ENCODE measurements at regions not wholly inside any gene's neighbourhood (a gene's known extent, or its start where the extent isn't known, plus 50 kb on each side); places are given as distances from the start of the nearest gene placed in this dataset.

DNA sequence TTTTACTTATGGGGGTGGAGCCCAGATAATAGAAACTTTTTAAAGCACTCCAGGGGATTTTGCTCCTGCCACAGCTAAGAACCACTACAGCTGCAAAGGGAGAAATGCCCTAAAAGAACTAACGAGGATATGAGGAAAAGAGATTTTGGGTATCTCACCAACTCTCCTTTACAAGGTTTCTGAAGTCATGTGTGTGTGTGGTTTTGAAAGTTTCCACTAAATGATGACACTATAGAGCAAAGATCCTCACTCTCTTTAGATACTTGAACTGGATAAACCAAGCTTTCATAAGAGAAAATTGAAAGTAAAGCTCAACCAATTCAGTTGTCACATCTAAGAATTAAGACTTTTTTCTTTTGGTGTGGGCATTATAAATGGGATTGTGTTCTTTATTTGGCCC is 455.3 kb upstream of the ALCAM start:
- DNase-seq (ENCODE audit: low read depth) = peak; percentile 1
- H3K4me3 ChIP-seq (ENCODE audit: low read length) = no peak overlapping the region
- TF ChIP-seq, protein P1, sequence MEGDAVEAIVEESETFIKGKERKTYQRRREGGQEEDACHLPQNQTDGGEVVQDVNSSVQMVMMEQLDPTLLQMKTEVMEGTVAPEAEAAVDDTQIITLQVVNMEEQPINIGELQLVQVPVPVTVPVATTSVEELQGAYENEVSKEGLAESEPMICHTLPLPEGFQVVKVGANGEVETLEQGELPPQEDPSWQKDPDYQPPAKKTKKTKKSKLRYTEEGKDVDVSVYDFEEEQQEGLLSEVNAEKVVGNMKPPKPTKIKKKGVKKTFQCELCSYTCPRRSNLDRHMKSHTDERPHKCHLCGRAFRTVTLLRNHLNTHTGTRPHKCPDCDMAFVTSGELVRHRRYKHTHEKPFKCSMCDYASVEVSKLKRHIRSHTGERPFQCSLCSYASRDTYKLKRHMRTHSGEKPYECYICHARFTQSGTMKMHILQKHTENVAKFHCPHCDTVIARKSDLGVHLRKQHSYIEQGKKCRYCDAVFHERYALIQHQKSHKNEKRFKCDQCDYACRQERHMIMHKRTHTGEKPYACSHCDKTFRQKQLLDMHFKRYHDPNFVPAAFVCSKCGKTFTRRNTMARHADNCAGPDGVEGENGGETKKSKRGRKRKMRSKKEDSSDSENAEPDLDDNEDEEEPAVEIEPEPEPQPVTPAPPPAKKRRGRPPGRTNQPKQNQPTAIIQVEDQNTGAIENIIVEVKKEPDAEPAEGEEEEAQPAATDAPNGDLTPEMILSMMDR (conservative IDR thresholded peaks at IDR 0.05; ENCODE audit: low read length) = no peak

DNA sequence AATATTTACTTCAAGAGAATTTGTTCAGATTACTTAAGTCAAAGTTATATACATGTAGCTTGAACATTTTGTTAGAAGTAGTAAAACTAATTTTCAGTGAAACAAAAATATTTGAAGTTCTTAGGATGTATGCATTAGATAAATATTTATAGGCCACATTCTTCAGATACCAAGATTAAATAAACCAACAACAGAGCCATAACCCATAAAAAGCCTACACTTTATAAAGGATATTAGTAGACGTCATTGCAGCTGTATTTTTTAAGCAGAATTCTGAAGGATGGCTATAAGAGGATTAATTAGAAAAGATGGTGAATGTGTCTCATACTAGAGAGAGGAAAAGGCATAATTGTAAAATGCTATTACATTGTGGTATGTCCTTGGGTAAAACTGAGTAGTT is 449.7 kb upstream of the ALCAM start:
- no peak overlapping the region for H3K4me3 ChIP-seq (ENCODE audit: low read length)
- TF ChIP-seq, protein P1 (conservative IDR thresholded peaks at IDR 0.05; ENCODE audit: low read length) = no peak
- DNase-seq (ENCODE audit: low read depth) = no peak

DNA sequence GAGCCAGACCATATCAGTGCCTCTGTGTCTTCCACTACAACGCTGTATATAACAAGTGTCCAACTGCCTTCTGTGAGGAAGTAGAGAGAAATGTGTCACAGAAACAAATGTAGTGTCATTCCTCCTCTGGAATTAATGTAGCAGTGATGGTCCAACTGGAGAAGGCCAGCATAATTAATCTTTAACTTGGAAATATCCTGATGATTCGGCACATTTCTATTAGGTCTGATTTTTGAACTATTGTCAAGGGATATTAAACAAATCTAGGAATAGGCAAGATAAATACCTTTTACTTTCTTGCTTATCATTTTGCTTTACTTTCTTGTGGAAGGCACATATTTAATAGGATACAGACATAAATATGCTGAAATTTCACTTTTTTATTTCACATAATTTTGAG is 446.2 kb upstream of the ALCAM start:
- TF ChIP-seq, protein P1 (conservative IDR thresholded peaks at IDR 0.05; ENCODE audit: low read length) = no peak
- DNase-seq (ENCODE audit: low read depth) = no peak

DNA sequence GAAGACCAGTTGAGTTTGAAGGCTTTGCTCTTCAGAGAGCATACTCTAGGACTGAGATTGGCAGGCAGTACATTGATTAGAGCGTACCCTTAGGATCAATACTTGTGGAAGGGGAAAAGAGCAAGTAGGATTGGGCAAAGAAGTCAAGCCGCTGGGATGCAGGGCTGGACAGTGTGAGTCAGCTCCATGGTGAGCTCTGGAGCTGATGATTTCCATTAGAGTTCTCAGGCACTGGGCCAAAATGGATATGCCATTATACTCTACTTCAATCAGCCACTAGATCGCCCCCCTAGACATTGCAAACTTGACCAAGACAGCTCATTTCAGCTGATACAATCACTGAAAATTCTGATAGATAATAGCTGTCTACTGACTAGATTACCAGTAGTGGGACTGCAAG is 432.7 kb upstream of the ALCAM start:
- TF ChIP-seq, protein P1 (conservative IDR thresholded peaks at IDR 0.05; ENCODE audit: low read length) = no peak
- no peak overlapping the region for H3K4me3 ChIP-seq (ENCODE audit: low read length)
- no peak for DNase-seq (ENCODE audit: low read depth)

More for the DNA sequence above, 446.2 kb upstream of the ALCAM start:
- no peak overlapping the region for H3K4me3 ChIP-seq (ENCODE audit: low read length)

DNA sequence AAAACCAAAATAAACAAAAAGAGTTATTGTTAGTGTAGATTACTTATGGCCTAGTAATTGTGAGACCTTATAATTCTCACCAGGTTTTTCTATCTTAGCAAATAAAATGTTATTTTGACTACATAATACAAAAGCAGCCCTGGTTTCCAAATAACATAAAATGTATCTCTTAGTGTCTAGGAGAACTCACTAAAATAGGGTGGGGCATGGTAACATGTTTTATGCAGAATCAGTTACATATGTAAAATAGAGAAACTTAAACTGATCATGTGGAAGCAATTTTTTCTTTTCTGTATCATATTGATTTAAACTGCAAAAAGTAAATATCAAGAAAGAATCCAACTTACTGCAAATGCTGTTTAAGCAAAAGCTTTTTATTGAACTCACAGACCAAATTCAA is 431.1 kb upstream of the ALCAM start:
- no peak overlapping the region for H3K4me3 ChIP-seq (ENCODE audit: low read length)
- no peak for DNase-seq (ENCODE audit: low read depth)
- TF ChIP-seq, protein P1 (conservative IDR thresholded peaks at IDR 0.05; ENCODE audit: low read length) = no peak

DNA sequence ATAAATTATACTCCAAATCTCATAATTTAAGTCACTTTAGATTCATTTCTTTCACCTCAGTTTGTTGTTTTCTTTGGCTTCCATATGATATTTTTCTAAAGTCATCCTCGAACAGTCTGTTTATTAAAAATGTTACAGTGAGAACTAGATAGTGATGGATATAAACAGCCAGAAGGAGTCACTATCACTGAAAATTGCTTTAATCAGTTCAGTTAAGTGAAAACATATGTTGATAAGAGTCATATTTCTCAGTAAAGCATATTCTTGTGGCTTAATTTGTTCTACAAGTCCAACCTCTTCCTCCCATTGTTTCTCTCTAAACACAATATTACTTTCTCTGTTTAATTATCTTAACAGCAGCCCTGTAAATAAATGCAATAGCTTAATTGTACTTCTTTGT is 427.5 kb upstream of the ALCAM start:
- no peak overlapping the region for H3K4me3 ChIP-seq (ENCODE audit: low read length)
- TF ChIP-seq, protein P1 (conservative IDR thresholded peaks at IDR 0.05; ENCODE audit: low read length) = no peak
- DNase-seq (ENCODE audit: low read depth) = no peak

DNA sequence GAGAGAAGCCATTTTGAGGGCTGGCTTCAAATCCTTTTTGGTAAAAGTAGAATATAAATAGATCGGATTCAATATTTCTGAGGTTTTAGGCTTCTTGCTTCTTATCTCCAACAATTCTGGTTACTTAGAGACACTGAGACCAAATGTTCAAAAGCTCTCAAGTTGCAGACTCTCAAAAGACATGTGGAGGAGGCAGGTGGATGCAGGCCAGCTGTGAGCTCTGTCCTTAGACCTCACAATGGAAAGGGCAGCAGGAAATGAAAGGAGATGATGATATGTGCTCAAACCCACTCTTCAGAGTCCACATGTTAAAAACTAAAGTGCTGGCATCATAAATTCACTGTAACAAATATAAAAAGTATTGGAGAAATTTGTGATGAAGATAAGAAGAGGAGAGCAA is 424.9 kb upstream of the ALCAM start:
- H3K4me3 ChIP-seq (ENCODE audit: low read length) = no peak overlapping the region
- DNase-seq (ENCODE audit: low read depth) = no peak
- TF ChIP-seq, protein P1 (conservative IDR thresholded peaks at IDR 0.05; ENCODE audit: low read length) = no peak
